OCI-LY7 (cell line): ENCODE measurements at regions not wholly inside any gene's neighbourhood (a gene's known extent, or its start where the extent isn't known, plus 50 kb on each side); places are given as distances from the start of the nearest gene placed in this dataset.

Experiments
- BruUV-seq: library from RNA; stranded (reverse); fragments of 400-500 nt; replicated peaks from 2 replicates; lab custom pipeline; 2021; lab: Mats Ljungman, UMichigan
- CTCF ChIA-PET: fragments of 300-600 bp; sonication (Branson Sonifier 250); formaldehyde crosslinking; loops from one replicate; lab custom pipeline; 2022; ENCODE audit warnings: antibody characterized with exemption; ENCODE audit not compliant: unreplicated experiment; lab: Charles Lee
- POLR2A ChIA-PET: fragments of 300-600 bp; sonication (Branson Sonifier 250); formaldehyde crosslinking; loops from one replicate; lab custom pipeline; 2022; ENCODE audit warnings: antibody characterized with exemption; lab: Charles Lee
- DNase-seq: peaks from one replicate; pipeline ENCODE4 v3.0.0-alpha.2; 2015; ENCODE audit warnings: low spot score
- H2AFZ ChIP-seq: fragments of 200-600 bp; sonication (generic), shearing (Covaris generic); 2 replicates; pipeline ENCODE4 v1.6.1; 2014; ENCODE audit warnings: mild to moderate bottlenecking, antibody characterized with exemption, low read length, moderate library complexity
- H3K27ac ChIP-seq: fragments of 200-600 bp; sonication (generic); 2 replicates; pipeline ENCODE4 v1.5.1; 2014; ENCODE audit warnings: mixed run types, low read depth, mild to moderate bottlenecking, moderate library complexity, low read length, inconsistent platforms; ENCODE audit not compliant: poor library complexity, severe bottlenecking
- H3K36me3 ChIP-seq: fragments of 200-600 bp; sonication (generic); 2 replicates; pipeline ENCODE4 v1.6.1; 2014; ENCODE audit warnings: mild to moderate bottlenecking, antibody characterized with exemption, low read length, moderate library complexity, mixed read lengths; ENCODE audit not compliant: insufficient read depth
- H3K4me1 ChIP-seq: fragments of 200-600 bp; sonication (generic); 2 replicates; pipeline ENCODE4 v1.5.1; 2014; ENCODE audit warnings: mild to moderate bottlenecking, low read length; ENCODE audit not compliant: insufficient read depth, poor library complexity, severe bottlenecking
- H3K4me2 ChIP-seq: fragments of 200-600 bp; sonication (generic); 2 replicates; pipeline ENCODE4 v1.6.1; 2014; ENCODE audit warnings: mild to moderate bottlenecking, low read length
- H3K4me3 ChIP-seq: fragments of 200-600 bp; sonication (generic); 2 replicates; pipeline ENCODE4 v1.5.1; 2014; ENCODE audit warnings: mild to moderate bottlenecking, low read depth, low read length; ENCODE audit not compliant: poor library complexity, severe bottlenecking
- H3K79me2 ChIP-seq: fragments of 200-600 bp; sonication (generic); 2 replicates; pipeline ENCODE4 v1.6.1; 2016; ENCODE audit warnings: low read depth, mild to moderate bottlenecking, low read length, moderate library complexity, mixed read lengths; ENCODE audit not compliant: insufficient read depth
- H3K9me2 ChIP-seq: fragments of 200-600 bp; sonication (generic); 2 replicates; pipeline ENCODE4 v1.6.1; 2016; ENCODE audit warnings: mild to moderate bottlenecking, low read length, mixed read lengths; ENCODE audit not compliant: insufficient read depth
- H3K9me3 ChIP-seq: fragments of 200-600 bp; sonication (generic); 2 replicates; pipeline ENCODE4 v1.6.1; 2014; ENCODE audit warnings: mild to moderate bottlenecking, mixed run types, low read length, mixed read lengths
- H4K20me1 ChIP-seq: fragments of 200-600 bp; sonication (generic); 2 replicates; pipeline ENCODE4 v1.6.1; 2014; ENCODE audit warnings: mild to moderate bottlenecking, antibody characterized with exemption, low read length, moderate library complexity, mixed read lengths; ENCODE audit not compliant: insufficient read depth
- CTCF ChIP-seq: fragments of 200-600 bp; sonication (generic); conservative IDR thresholded peaks from 2 replicates; pipeline ENCODE4 v1.5.1; 2014; ENCODE audit warnings: mild to moderate bottlenecking, antibody characterized with exemption, low read length, moderate library complexity, mixed read lengths
- EZH2phosphoT487 ChIP-seq: fragments of 200-600 bp; sonication (generic); IDR thresholded peaks from 2 replicates; pipeline ENCODE4 v1.6.1; 2018; ENCODE audit warnings: low read depth, borderline replicate concordance, mild to moderate bottlenecking, mixed run types, antibody characterized with exemption, low read length, moderate library complexity, mixed read lengths
- intact Hi-C: fragments of 100-400 bp; cut with micrococcal nuclease; formaldehyde crosslinking; loops from one replicate; pipeline ENCODE4 v1.10.0; 2022; ENCODE audit not compliant: unreplicated experiment

- TF ChIP-seq EZH2phosphoT487 (no peak), CTCF (no peak)
- Histone ChIP-seq H3K4me3 (no peak overlapping the region), H4K20me1 (no peaks in the 10 kb centered on the region), H3K79me2 (no peaks in the 10 kb centered on the region), H3K36me3 (no peaks in the 10 kb centered on the region), H3K9me2 (no peaks in the 10 kb centered on the region; the same call in 1 of the 2 replicates), H3K4me2 (no peak overlapping the region), H3K9me3 (no peaks in the 10 kb centered on the region), H2AFZ (no peak overlapping the region), H3K27ac (no peak overlapping the region), H3K4me1 (no peaks in the 10 kb centered on the region)
- no peak for DNase-seq
- CTCF ChIA-PET = no interaction called here
- POLR2A ChIA-PET = no interaction called here
- BruUV-seq = no TSS peak
- intact Hi-C loops = no loop called here
Observed at GRCh38 chr5:152004095-152004494, 79.4 kb upstream of the GLRA1 start.
